Caco-2 (cell line): ENCODE measurements at regions not wholly inside any gene's neighbourhood (a gene's known extent, or its start where the extent isn't known, plus 50 kb on each side); places are given as distances from the start of the nearest gene placed in this dataset.

Experiments used
- BruUV-seq: library from RNA; stranded (reverse); fragments of 400-500 nt; replicated peaks from 2 replicates; lab custom pipeline; 2021; lab: Mats Ljungman, UMichigan
- CTCF ChIA-PET: fragments of 300-600 bp; sonication (Branson Sonifier 250); formaldehyde crosslinking; loops from one replicate; lab custom pipeline; 2022; ENCODE audit warnings: antibody characterized with exemption; lab: Charles Lee
- POLR2A ChIA-PET: fragments of 300-600 bp; sonication (Branson Sonifier 250); formaldehyde crosslinking; loops from one replicate; lab custom pipeline; 2022; ENCODE audit warnings: antibody characterized with exemption; lab: Charles Lee
- DNase-seq, 2 experiments: peaks; one replicate each; pipeline versions ENCODE4 v3.0.0 to v3.0.0-alpha.2; 2020 to 2022
- H3K27me3 ChIP-seq: replicated peaks from 2 replicates; pipeline ENCODE4 v1.6.0; 2011; ENCODE audit warnings: low read length; ENCODE audit not compliant: control insufficient read depth, insufficient read depth
- H3K36me3 ChIP-seq: 2 replicates; pipeline ENCODE4 v1.5.1; 2011; ENCODE audit warnings: low read length; ENCODE audit not compliant: control insufficient read depth, insufficient read depth
- H3K4me1 ChIP-seq: fragments of 250-450 bp; sonication (Bioruptor Pico); 2 replicates; pipeline ENCODE4 v1.5.1; 2020; ENCODE audit warnings: mild to moderate bottlenecking
- H3K4me3 ChIP-seq: 2 replicates; pipeline ENCODE4 v1.5.1; 2011; ENCODE audit warnings: low read depth, mild to moderate bottlenecking, control low read depth, low read length
- H3K9me3 ChIP-seq: fragments of 250-450 bp; sonication (Bioruptor Pico); 2 replicates; pipeline ENCODE4 v1.5.1; 2020; ENCODE audit warnings: mild to moderate bottlenecking, moderate library complexity
- H3K27ac Mint-ChIP-seq: one replicate; pipeline ENCODE4 v1.8.0; 2022; ENCODE audit warnings: mixed read lengths; ENCODE audit not compliant: unreplicated experiment
- H3K27me3 Mint-ChIP-seq: one replicate; pipeline ENCODE4 v1.8.0; 2022; ENCODE audit warnings: mixed read lengths; ENCODE audit not compliant: insufficient read depth, unreplicated experiment
- H3K36me3 Mint-ChIP-seq: one replicate; pipeline ENCODE4 v1.8.0; 2022; ENCODE audit warnings: mild to moderate bottlenecking, mixed read lengths; ENCODE audit not compliant: insufficient read depth, unreplicated experiment
- H3K4me1 Mint-ChIP-seq: one replicate; pipeline ENCODE4 v1.8.0; 2022; ENCODE audit warnings: low read depth, mixed read lengths; ENCODE audit not compliant: unreplicated experiment
- H3K4me3 Mint-ChIP-seq: one replicate; pipeline ENCODE4 v1.8.0; 2022; ENCODE audit warnings: mild to moderate bottlenecking, moderate library complexity, mixed read lengths; ENCODE audit not compliant: unreplicated experiment
- H3K9me3 Mint-ChIP-seq: one replicate; pipeline ENCODE4 v1.8.0; 2022; ENCODE audit warnings: mixed read lengths; ENCODE audit not compliant: unreplicated experiment
- intact Hi-C: fragments of 100-400 bp; cut with micrococcal nuclease; formaldehyde crosslinking; loops from one replicate; pipeline ENCODE4 v1.10.0; 2022; ENCODE audit not compliant: unreplicated experiment
- TF ChIP-seq, protein P1 (sequence below), 2 experiments: fragments of 200-600 bp in 1 of 2; IDR thresholded peaks; 1 replicate in 1 of 2; 2 replicates in 1 of 2; pipeline versions ENCODE4 v1.5.1 to v1.8.0; 2011 to 2022; ENCODE audit warnings: antibody characterized with exemption in 1 of 2, control low read depth in 1 of 2, inconsistent platforms in 1 of 2, low read depth in 1 of 2, low read length in 1 of 2, mild to moderate bottlenecking in 1 of 2, moderate library complexity in 1 of 2; ENCODE audit not compliant: insufficient read depth in 1 of 2, severe bottlenecking in 1 of 2, unreplicated experiment in 1 of 2

DNA sequence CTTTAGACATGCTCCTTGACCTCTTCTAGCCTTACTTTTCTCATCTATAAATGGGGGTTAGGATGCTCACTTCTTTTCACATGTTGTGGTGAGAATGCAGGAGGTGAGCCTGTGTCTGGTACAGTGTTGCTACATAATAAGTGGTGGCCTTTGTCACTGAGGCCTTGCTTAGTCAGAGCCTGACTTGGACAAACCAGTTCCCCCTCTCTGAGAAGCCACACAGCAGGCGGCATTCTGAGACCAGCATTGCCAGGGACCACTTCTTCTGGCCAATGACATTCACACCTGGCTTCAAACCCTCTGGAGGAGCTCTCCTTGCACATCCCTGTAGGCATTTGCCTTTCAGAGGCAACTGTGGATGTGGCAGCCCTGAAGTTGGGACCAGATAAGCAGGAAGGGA, 95.7 kb downstream of the MINAR1 start:
- H3K27ac Mint-ChIP-seq: no peak overlapping the region

DNA sequence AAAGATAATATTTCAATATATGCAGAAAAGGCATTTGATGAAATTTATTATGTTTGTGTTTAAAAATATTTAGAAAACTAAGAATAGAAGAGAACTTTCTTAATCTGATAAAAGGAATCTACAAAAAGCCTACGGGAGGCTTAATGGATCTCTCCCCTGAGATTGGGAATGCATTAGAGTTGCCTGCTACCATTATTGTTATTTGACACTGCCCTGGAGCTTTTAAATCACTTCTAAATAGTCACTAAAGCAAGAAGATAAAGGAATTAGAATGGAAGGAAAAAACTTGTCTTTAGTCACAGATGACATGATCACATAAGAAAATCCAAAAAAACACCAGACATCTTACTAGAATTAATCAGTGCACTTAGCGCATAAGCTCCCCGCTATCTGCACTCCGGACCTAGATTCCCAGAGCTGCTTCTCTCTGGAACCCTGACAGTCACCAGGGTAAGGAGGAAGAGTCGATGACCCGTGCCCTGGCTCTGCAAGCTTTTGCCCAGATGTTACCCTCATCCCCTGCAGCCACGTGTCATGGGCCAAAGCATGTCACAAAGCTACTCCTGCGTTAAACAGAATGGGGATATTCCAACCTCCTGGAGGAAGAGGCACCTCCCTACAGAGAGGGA, 97.1 kb downstream of the MINAR1 start:
- BruUV-seq: no TSS peak
- Histone ChIP-seq H3K27me3 (no peaks in the 10 kb centered on the region), H3K36me3 (no peaks in the 10 kb centered on the region), H3K4me1 (no peaks in the 10 kb centered on the region), H3K9me3 (no peaks in the 10 kb centered on the region), H3K4me3 (no peak overlapping the region)
- CTCF ChIA-PET: no interaction called here
- Mint-ChIP-seq H3K36me3 (no peaks in the 10 kb centered on the region), H3K27ac (no peak overlapping the region), H3K27me3 (peaks cover 13% of the 10 kb centered on the region), H3K9me3 (no peaks in the 10 kb centered on the region), H3K4me1 (no peaks in the 10 kb centered on the region), H3K4me3 (no peak overlapping the region)
- TF ChIP-seq, protein P1, sequence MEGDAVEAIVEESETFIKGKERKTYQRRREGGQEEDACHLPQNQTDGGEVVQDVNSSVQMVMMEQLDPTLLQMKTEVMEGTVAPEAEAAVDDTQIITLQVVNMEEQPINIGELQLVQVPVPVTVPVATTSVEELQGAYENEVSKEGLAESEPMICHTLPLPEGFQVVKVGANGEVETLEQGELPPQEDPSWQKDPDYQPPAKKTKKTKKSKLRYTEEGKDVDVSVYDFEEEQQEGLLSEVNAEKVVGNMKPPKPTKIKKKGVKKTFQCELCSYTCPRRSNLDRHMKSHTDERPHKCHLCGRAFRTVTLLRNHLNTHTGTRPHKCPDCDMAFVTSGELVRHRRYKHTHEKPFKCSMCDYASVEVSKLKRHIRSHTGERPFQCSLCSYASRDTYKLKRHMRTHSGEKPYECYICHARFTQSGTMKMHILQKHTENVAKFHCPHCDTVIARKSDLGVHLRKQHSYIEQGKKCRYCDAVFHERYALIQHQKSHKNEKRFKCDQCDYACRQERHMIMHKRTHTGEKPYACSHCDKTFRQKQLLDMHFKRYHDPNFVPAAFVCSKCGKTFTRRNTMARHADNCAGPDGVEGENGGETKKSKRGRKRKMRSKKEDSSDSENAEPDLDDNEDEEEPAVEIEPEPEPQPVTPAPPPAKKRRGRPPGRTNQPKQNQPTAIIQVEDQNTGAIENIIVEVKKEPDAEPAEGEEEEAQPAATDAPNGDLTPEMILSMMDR (IDR thresholded peaks at IDR 0.05; ENCODE audit: insufficient read depth in 1 of 2, low read depth in 1 of 2, low read length in 1 of 2, severe bottlenecking in 1 of 2, unreplicated experiment in 1 of 2): no peak
- no peak for DNase-seq
- intact Hi-C loops: no loop called here
- POLR2A ChIA-PET: no interaction called here

More for the DNA sequence above, 95.7 kb downstream of the MINAR1 start:
- H3K36me3 Mint-ChIP-seq: no peaks in the 10 kb centered on the region
- no peaks in the 10 kb centered on the region for H3K9me3 ChIP-seq
- CTCF ChIA-PET: no interaction called here
- TF ChIP-seq, protein P1 (IDR thresholded peaks at IDR 0.05; ENCODE audit: insufficient read depth in 1 of 2, low read depth in 1 of 2, low read length in 1 of 2, severe bottlenecking in 1 of 2, unreplicated experiment in 1 of 2): no peak
- H3K4me1 Mint-ChIP-seq: no peaks in the 10 kb centered on the region
- no peaks in the 10 kb centered on the region for H3K9me3 Mint-ChIP-seq
- POLR2A ChIA-PET: no interaction called here
- H3K27me3 Mint-ChIP-seq: peaks cover 10% of the 10 kb centered on the region
- no peak overlapping the region for H3K4me3 ChIP-seq
- intact Hi-C loops: no loop called here
- DNase-seq: no peak
- no peaks in the 10 kb centered on the region for H3K27me3 ChIP-seq
- no peaks in the 10 kb centered on the region for H3K4me1 ChIP-seq
- H3K36me3 ChIP-seq: no peaks in the 10 kb centered on the region
- BruUV-seq: no TSS peak
- H3K4me3 Mint-ChIP-seq: no peak overlapping the region

DNA sequence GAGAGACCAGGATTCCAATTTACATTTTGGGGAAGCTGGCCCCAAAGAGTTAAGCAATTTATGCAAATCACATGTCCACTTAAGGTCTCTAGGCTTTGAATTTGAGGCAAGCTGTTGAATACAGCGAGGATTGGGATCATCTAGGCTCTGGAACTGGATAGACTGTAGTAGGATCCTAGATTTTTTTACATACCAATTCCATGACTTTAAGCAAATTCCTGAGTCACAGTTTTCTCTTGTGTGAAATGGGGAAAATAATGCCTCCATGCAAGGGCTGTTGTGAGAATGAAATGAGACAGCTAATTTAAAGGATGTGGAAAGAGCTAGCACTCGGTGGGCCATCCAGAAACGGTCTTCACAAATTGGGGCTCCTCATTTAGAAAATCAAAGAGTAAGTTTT, 103.4 kb downstream of the MINAR1 start:
- Mint-ChIP-seq H3K4me1 (no peaks in the 10 kb centered on the region), H3K36me3 (no peaks in the 10 kb centered on the region), H3K4me3 (no peak overlapping the region), H3K9me3 (no peaks in the 10 kb centered on the region), H3K27me3 (peaks cover 22% of the 10 kb centered on the region), H3K27ac (no peak overlapping the region)
- Histone ChIP-seq H3K36me3 (no peaks in the 10 kb centered on the region), H3K27me3 (no peaks in the 10 kb centered on the region), H3K4me3 (no peak overlapping the region), H3K4me1 (no peaks in the 10 kb centered on the region), H3K9me3 (no peaks in the 10 kb centered on the region)
- DNase-seq: no peak
- intact Hi-C loops: no loop called here
- POLR2A ChIA-PET: no interaction called here
- BruUV-seq: no TSS peak
- CTCF ChIA-PET: no interaction called here
- TF ChIP-seq, protein P1 (IDR thresholded peaks at IDR 0.05; ENCODE audit: insufficient read depth in 1 of 2, low read depth in 1 of 2, low read length in 1 of 2, severe bottlenecking in 1 of 2, unreplicated experiment in 1 of 2): no peak
